ENCODE measurements at regions not wholly inside any gene's neighbourhood (a gene's known extent, or its start where the extent isn't known, plus 50 kb on each side); places are given as distances from the start of the nearest gene placed in this dataset.

GRCh38 chr3:45313743-45314403, 74.5 kb upstream of the LARS2 start:
- CTCF ChIA-PET = no interaction called here
- TF ChIP-seq PKNOX1 (IDR thresholded peaks at IDR 0.05) (no peak), NFRKB (IDR thresholded peaks at IDR 0.05) (no peak), BHLHE40 (IDR thresholded peaks at IDR 0.05; ENCODE audit: borderline replicate concordance) (no peak), FOXM1 (IDR thresholded peaks at IDR 0.05; ENCODE audit: borderline replicate concordance) (no peak), LEF1 (IDR thresholded peaks at IDR 0.05; ENCODE audit: borderline replicate concordance) (no peak), FOXK2 (IDR thresholded peaks at IDR 0.05) (no peak), SUZ12 (IDR thresholded peaks at IDR 0.05) (no peak), FOXA1 (IDR thresholded peaks at IDR 0.05) (no peak), ZNF384 (IDR thresholded peaks at IDR 0.05) (no peak), ARNT (IDR thresholded peaks at IDR 0.05) (no peak), ELF4 (IDR thresholded peaks at IDR 0.05) (no peak), L3MBTL2 (conservative IDR thresholded peaks at IDR 0.05) (no peak), HDGF (IDR thresholded peaks at IDR 0.05; ENCODE audit: borderline replicate concordance) (no peak), TARDBP (IDR thresholded peaks at IDR 0.05) (no peak), CTBP1 (IDR thresholded peaks at IDR 0.05; ENCODE audit: borderline replicate concordance) (no peak), SP1 (IDR thresholded peaks at IDR 0.05) (no peak)
- POLR2A ChIA-PET = no interaction called here
- no peak for DNase-seq (ENCODE audit: extremely low spot score)

- TF ChIP-seq CTBP1 (IDR thresholded peaks at IDR 0.05; ENCODE audit: borderline replicate concordance) = no peak
- TF ChIP-seq FOXM1 (IDR thresholded peaks at IDR 0.05; ENCODE audit: borderline replicate concordance) = no peak
- no peak for TF ChIP-seq TARDBP (IDR thresholded peaks at IDR 0.05)
- TF ChIP-seq NFRKB (IDR thresholded peaks at IDR 0.05) = no peak
- TF ChIP-seq L3MBTL2 (conservative IDR thresholded peaks at IDR 0.05) = no peak
- TF ChIP-seq BHLHE40 (IDR thresholded peaks at IDR 0.05; ENCODE audit: borderline replicate concordance) = no peak
- POLR2A ChIA-PET = no interaction called here
- CTCF ChIA-PET = no interaction called here
- no peak for DNase-seq (ENCODE audit: extremely low spot score)
Observed at GRCh38 chr3:45317710-45318109, 70.7 kb upstream of the LARS2 start.

- ChIA-PET CTCF (no interaction called here), POLR2A (no interaction called here)
- no peak for DNase-seq (ENCODE audit: extremely low spot score)
- TF ChIP-seq LEF1 (IDR thresholded peaks at IDR 0.05; ENCODE audit: borderline replicate concordance) (no peak), CTBP1 (IDR thresholded peaks at IDR 0.05; ENCODE audit: borderline replicate concordance) (no peak), FOXM1 (IDR thresholded peaks at IDR 0.05; ENCODE audit: borderline replicate concordance) (no peak), HDGF (IDR thresholded peaks at IDR 0.05; ENCODE audit: borderline replicate concordance) (no peak), BHLHE40 (IDR thresholded peaks at IDR 0.05; ENCODE audit: borderline replicate concordance) (no peak), ELF4 (IDR thresholded peaks at IDR 0.05) (no peak), L3MBTL2 (conservative IDR thresholded peaks at IDR 0.05) (no peak), ZNF384 (IDR thresholded peaks at IDR 0.05) (no peak), ARNT (IDR thresholded peaks at IDR 0.05) (no peak), SUZ12 (IDR thresholded peaks at IDR 0.05) (no peak), NFRKB (IDR thresholded peaks at IDR 0.05) (no peak), FOXA1 (IDR thresholded peaks at IDR 0.05) (no peak), PKNOX1 (IDR thresholded peaks at IDR 0.05) (no peak), TARDBP (IDR thresholded peaks at IDR 0.05) (no peak), SP1 (IDR thresholded peaks at IDR 0.05) (no peak), FOXK2 (IDR thresholded peaks at IDR 0.05) (no peak)
Observed at GRCh38 chr3:45318689-45319088, 69.7 kb upstream of the LARS2 start.

- ChIA-PET CTCF (no interaction called here), POLR2A (no interaction called here)
- no peak for TF ChIP-seq TARDBP (IDR thresholded peaks at IDR 0.05)
- no peak for TF ChIP-seq FOXM1 (IDR thresholded peaks at IDR 0.05; ENCODE audit: borderline replicate concordance)
- TF ChIP-seq LEF1 (IDR thresholded peaks at IDR 0.05; ENCODE audit: borderline replicate concordance) = no peak
- no peak for TF ChIP-seq SUZ12 (IDR thresholded peaks at IDR 0.05)
- no peak for TF ChIP-seq ZNF384 (IDR thresholded peaks at IDR 0.05)
- TF ChIP-seq FOXA1 (IDR thresholded peaks at IDR 0.05) = no peak
- TF ChIP-seq L3MBTL2 (conservative IDR thresholded peaks at IDR 0.05) = no peak
- no peak for TF ChIP-seq SP1 (IDR thresholded peaks at IDR 0.05)
- TF ChIP-seq CTBP1 (IDR thresholded peaks at IDR 0.05; ENCODE audit: borderline replicate concordance) = no peak
- no peak for TF ChIP-seq ARNT (IDR thresholded peaks at IDR 0.05)
- TF ChIP-seq FOXK2 (IDR thresholded peaks at IDR 0.05) = no peak
- DNase-seq (ENCODE audit: extremely low spot score) = no peak
Observed at GRCh38 chr3:45319231-45319995, 69.0 kb upstream of the LARS2 start.

- POLR2A ChIA-PET = no interaction called here
- DNase-seq (ENCODE audit: extremely low spot score) = no peak
- TF ChIP-seq TARDBP (IDR thresholded peaks at IDR 0.05) (no peak), FOXM1 (IDR thresholded peaks at IDR 0.05; ENCODE audit: borderline replicate concordance) (no peak), NFRKB (IDR thresholded peaks at IDR 0.05) (no peak), PKNOX1 (IDR thresholded peaks at IDR 0.05) (no peak), FOXK2 (IDR thresholded peaks at IDR 0.05) (no peak), FOXA1 (IDR thresholded peaks at IDR 0.05) (no peak), SP1 (IDR thresholded peaks at IDR 0.05) (no peak), SUZ12 (IDR thresholded peaks at IDR 0.05) (no peak), ZNF384 (IDR thresholded peaks at IDR 0.05) (no peak), LEF1 (IDR thresholded peaks at IDR 0.05; ENCODE audit: borderline replicate concordance) (no peak), HDGF (IDR thresholded peaks at IDR 0.05; ENCODE audit: borderline replicate concordance) (no peak), ARNT (IDR thresholded peaks at IDR 0.05) (no peak), ELF4 (IDR thresholded peaks at IDR 0.05) (no peak), L3MBTL2 (conservative IDR thresholded peaks at IDR 0.05) (no peak), CTBP1 (IDR thresholded peaks at IDR 0.05; ENCODE audit: borderline replicate concordance) (no peak), BHLHE40 (IDR thresholded peaks at IDR 0.05; ENCODE audit: borderline replicate concordance) (no peak)
- CTCF ChIA-PET = no interaction called here
Observed at GRCh38 chr3:45319996-45320305, 68.4 kb upstream of the LARS2 start.
